Activated T-cell treated with anti-CD3 and anti-CD28 coated beads, Interleukin-2, amount 50 U/mL, for 48 hours (primary cell): ENCODE measurements at regions not wholly inside any gene's neighbourhood (a gene's known extent, or its start where the extent isn't known, plus 50 kb on each side); places are given as distances from the start of the nearest gene placed in this dataset.

Experiments
- DNase-seq, 2 experiments: peaks; one replicate each; pipeline ENCODE4 v3.0.0-alpha.2; 2020

- no peak for DNase-seq
Measured at GRCh38 chr4:1540601-1541375, 134.5 kb upstream of the NKX1-1 start.

GRCh38 chr4:1539859-1540600, 133.8 kb upstream of the NKX1-1 start:
- no peak for DNase-seq

GRCh38 chr4:1538941-1539772, 132.9 kb upstream of the NKX1-1 start:
- no peak for DNase-seq

- DNase-seq: no peak
Measured at GRCh38 chr4:1538096-1538410, 131.8 kb upstream of the NKX1-1 start.

- no peak for DNase-seq
Measured at GRCh38 chr4:1537410-1538095, 131.3 kb upstream of the NKX1-1 start.

- no peak for DNase-seq
Measured at GRCh38 chr4:1536579-1537409, 130.6 kb upstream of the NKX1-1 start.

- DNase-seq: no peak
Measured at GRCh38 chr4:1535926-1536578, 129.8 kb upstream of the NKX1-1 start.

- no peak for DNase-seq
Measured at GRCh38 chr4:1534876-1535526, 128.8 kb upstream of the NKX1-1 start.

GRCh38 chr4:1534095-1534872, 128.0 kb upstream of the NKX1-1 start:
- DNase-seq: no peak

GRCh38 chr4:1533501-1534064, 127.3 kb upstream of the NKX1-1 start:
- no peak for DNase-seq

GRCh38 chr4:1532549-1533395, 126.5 kb upstream of the NKX1-1 start:
- no peak for DNase-seq

- DNase-seq: no peak
Measured at GRCh38 chr4:1531683-1532548, 125.7 kb upstream of the NKX1-1 start.

GRCh38 chr4:1530356-1530755, 124.1 kb upstream of the NKX1-1 start:
- DNase-seq: no peak

- no peak for DNase-seq
Measured at GRCh38 chr4:1524761-1525160, 118.5 kb upstream of the NKX1-1 start.

GRCh38 chr4:1523907-1524636, 117.8 kb upstream of the NKX1-1 start:
- no peak for DNase-seq

GRCh38 chr4:1523506-1523905, 117.3 kb upstream of the NKX1-1 start:
- DNase-seq: no peak

- no peak for DNase-seq
Measured at GRCh38 chr4:1523033-1523432, 116.8 kb upstream of the NKX1-1 start.
